Stimulated activated CD8-positive, alpha-beta memory T cell treated with anti-CD3 and anti-CD28 coated beads, Interleukin-4, amount 100 ng/mL, for 48 hours (primary cell): ENCODE measurements at regions not wholly inside any gene's neighbourhood (a gene's known extent, or its start where the extent isn't known, plus 50 kb on each side); places are given as distances from the start of the nearest gene placed in this dataset.

Experiments
- DNase-seq: peaks from one replicate; pipeline ENCODE4 v3.0.0-alpha.2; 2020

DNA sequence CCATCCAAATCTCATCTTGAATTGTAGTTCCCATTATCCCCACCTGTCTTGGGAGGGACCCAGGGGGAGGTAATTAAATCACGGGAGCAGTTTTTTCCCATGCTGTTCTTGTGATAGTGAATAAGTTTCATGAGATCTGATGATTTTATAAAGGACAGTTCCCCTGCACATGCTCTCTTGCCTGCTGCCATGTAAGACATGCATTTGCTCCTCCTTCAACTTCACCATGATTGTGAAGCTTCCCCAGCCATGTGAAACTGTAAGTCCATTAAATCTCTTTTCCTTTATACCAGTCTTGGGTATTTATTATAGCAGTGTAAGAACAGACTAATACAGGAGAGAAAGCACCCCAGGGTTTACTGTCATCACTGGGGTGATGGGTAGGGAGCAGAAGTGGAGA is 220.4 kb upstream of the NUDT4 start:
- no peak for DNase-seq

DNA sequence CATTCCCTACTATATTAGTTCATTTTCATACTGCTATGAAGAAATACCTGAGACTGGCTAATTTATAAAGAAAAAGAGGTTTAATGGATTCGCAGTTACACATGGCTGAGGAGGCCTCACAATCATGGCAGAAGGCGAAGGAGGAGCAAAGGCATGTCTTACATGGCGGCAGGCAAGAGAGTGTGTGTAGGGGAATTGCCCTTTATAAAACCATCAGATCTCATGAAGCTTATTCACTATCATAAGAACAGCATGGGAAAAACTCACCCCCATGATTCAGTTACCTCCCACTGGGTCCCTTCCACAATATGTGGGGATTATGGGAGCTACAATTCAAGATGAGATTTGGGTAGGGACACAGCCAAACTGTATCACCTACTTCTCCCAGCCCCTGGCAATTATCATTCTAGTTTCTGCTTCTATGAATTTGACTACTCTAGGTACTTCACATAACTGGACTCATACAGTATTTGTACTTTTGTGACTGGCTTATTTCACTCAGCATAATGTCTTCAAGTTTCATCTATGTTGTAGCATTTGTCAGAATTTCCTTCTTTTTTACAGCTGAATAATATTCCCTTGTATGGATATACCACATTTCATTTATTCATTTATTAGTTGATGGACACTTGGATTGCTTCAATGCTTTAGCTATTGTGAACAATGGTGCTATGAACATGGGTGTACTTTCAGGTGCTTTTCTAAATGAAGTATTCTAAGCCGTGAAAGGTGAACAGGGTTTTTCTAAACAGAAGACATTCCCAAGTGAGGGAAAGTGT is 219.5 kb upstream of the NUDT4 start:
- no peak for DNase-seq

DNA sequence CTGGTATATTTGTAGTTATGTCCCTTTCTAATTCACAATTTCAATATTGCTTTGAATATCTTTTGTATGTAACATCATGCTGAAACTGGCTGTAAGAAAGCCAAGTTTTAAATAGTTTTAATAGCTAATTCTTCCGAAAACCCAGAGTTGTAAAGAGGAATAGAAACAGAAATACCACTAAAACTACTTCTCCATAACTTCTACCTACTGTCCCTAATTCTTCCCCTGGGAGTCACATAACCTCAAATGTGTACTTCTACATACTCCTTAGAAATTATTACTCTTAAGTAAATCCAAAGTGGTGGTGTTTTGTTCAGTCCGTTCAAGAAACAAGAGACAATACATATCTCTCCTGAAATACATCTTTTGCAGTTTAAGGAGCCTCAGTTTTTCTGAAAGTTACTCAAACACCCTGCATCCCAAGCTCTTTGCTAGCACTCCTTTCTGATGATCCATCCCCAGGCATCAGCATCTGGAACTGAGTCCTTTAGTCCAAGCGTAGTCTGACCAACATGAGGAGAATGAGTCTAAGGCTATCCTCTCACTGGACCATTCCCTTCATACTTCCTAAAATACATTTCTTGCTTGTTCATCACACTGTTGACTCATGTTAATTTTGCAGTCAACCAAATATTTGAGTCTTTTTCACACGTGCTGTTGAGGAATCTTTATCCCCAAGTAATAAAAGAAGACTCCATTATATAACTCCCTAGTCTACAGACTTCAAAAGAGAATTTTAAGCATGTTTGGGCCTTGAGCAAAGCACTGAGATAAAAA is 214.3 kb upstream of the NUDT4 start:
- DNase-seq = no peak

DNA sequence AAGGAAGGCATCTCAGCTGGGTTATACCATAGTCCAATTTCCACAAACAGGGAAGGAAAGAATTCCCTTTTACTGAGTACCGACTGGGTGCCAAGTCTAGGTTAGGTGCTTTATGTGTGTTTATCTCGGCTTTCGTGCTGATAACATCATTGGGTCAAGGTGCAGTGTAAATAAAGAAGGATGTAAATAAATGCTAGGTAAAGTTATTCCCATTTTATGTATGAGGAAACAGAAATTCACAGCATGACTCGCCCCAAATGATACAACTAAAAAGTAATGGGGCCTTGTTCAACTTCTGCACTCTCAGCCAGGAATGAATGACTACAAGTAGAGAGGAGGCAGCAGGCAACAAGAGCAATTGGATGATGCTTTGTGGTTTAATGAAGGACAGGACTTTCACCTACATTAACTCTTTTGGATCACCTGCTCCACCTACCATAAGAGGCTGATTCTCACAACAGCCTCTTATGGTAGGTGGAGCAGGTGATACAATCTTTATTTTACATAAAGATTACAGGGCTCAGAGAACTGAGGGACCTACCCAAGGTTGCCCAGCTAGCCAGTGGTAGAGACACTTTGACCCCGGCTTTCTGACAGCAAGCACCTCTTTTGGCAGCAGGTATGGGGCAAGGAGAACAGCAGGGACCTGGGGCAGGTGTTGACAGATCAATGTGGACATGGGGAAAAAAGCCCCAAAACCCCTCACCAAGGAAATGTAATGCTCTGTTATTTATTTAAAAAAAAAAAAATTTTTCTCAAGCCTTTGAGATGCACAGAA is 213.4 kb upstream of the NUDT4 start:
- DNase-seq = no peak

DNA sequence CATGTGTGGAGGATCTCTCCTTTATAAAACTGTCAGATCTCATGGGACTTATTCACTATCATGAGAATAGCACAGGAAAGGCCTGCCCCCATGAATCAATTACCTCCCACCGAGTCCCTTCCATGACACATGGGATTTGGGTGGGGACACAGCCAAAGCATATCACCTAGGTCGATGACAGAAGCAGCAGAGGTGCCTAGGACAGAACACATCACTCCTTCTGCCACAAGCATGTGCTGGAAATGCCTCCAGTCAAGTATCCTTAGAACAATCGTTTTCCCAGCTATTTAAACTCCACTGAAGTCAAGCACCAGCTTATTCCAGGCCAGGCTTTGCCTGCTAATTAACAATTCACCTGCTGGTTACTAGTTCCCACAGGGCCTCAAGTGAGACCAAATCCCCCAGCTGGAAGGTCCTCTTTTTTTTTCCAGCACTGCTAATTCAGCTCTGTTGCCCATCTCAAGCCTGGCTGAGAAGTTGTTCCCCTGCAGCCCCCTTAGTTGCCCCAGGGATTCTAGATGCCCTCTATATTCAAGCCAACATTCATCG is 212.3 kb upstream of the NUDT4 start:
- DNase-seq = no peak

DNA sequence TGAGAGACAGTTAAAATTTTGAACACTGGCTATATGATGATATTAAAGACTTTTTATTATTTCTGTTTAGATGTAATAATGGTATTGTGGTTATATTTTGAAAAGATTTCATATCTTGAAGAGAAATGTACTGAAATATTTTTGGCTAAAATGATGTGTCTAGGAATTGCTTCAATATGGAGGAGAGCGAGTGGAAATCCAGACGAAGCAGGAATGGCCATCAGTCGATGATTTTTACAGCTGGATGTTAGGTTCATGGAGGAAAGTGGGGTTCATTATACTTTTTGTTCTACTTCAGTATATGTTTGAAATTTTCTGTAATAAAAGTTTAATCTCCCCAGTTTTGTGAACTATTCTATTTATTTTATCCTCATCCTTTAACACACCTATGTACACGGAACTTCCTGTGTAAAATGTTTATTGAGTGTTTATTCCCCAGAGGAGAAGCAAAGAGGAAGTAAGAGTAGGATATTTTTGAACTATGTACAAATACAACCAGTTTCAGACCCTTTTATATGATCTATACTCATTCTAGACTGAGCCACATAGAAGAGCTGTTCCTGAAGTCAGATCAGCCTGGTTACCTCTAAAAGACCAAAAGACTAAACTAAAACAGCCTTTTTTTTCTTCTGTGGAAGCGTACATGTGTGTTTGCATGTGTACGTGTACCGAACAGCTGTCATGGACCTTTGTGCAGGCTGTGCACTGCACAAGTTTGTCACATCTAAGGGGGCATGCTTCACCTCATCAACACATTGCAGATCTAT is 211.0 kb upstream of the NUDT4 start:
- DNase-seq = no peak

DNA sequence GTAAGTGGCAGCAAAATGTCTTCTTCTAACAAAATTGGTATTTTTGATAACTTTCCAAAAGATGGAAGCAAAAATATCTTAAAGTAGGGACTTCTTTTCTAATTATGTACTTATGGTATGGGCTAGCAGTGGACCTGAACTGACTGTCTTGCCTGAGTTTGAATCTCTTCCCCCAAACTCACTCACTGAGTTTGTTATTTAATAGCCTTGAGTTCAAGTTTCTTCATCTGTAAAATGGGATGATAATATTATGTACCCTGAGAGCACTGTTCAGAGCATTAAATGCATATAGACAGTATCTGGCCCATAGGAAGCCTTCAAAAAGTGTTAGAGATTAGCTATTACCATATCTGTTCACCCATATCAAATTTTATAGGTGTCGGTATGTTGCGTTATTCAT is 210.4 kb upstream of the NUDT4 start:
- no peak for DNase-seq

DNA sequence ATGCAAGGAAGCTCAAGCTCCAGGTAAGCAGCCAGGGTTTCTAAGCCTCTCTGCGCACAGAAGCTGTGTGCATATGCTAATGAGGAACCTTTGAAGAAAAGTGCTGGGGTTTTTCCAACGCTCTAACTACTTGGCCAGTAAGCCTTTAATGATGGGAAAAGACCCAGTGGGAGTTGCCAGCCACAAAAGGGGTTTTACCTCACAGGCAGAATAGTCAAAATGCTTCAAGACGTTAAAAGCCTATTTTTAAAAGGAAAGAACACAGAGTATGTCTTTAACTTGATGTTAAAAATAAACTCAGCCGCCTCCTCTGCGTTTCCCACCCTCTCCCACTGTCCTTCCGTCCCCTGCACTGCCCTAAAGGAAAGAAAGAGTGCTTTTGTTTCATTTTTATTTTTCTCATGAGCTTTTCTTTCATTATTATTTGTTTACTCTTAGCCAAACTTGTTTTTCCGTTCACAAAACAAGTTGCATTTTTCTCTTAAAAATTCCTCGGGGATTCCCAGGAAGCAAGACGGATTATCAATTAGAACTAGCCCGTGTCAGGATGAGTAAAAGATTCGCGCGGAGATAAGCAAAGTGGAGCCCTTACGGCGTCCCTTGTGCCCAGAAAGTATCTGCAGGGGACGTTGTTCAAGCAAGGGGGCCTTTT is 209.8 kb upstream of the NUDT4 start:
- no peak for DNase-seq

DNA sequence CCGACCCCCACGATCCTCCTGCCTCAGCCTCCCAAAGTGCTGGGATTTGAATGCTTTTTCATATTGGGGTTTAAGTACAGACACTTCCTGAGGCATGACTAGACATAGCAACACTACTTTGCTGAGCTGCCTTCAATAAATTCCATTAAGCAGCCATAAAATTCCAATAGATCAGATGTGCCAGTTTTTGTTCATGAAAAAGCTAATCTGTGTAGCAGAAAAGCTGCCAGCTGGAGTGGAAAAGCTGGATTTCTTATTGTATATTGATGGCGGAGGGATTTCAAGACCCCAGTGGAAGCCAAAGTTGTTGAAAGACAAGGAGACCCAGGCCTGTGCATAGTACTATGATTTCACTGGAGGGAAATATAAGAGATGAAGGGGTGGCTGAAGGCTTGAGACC is 209.0 kb upstream of the NUDT4 start:
- no peak for DNase-seq

DNA sequence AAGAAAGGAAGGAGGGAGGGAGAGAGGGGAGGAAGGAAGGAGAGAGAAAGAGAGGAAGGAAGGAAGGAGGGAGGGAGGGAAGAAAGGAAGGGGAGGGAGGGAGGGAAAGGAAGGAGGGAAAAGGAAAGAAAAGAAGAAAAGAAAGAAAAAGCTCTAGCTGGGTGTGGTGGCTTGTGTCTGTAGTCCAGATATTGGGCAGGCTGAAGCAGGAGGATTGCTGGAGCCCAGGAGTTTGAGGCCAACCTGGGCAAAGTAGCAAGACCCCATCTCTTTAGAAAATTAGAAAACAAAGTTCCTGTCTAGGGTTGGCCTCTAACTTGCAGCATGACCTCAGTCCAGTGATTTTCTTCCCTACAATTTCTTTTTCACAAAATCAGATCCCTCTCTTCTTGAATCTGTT is 208.2 kb upstream of the NUDT4 start:
- DNase-seq = no peak

DNA sequence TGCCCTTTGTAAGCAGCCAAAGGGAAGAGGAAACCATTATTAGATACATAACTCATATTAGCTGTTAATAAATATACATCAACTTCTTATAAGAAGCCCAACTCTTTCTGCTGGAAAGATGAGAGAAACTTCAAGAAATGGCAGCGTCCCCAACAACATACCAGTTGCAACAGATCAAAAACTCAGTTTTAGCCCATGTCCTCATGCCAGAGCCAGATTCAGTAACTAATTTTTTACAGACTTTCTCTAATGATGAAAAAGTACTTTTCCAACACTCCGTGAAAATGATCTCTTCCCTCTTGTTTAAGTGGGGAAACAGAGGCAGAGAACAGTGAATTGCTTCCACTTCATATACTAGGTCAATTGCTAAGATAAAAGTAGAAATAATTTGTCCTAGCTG is 206.8 kb upstream of the NUDT4 start:
- DNase-seq = no peak

DNA sequence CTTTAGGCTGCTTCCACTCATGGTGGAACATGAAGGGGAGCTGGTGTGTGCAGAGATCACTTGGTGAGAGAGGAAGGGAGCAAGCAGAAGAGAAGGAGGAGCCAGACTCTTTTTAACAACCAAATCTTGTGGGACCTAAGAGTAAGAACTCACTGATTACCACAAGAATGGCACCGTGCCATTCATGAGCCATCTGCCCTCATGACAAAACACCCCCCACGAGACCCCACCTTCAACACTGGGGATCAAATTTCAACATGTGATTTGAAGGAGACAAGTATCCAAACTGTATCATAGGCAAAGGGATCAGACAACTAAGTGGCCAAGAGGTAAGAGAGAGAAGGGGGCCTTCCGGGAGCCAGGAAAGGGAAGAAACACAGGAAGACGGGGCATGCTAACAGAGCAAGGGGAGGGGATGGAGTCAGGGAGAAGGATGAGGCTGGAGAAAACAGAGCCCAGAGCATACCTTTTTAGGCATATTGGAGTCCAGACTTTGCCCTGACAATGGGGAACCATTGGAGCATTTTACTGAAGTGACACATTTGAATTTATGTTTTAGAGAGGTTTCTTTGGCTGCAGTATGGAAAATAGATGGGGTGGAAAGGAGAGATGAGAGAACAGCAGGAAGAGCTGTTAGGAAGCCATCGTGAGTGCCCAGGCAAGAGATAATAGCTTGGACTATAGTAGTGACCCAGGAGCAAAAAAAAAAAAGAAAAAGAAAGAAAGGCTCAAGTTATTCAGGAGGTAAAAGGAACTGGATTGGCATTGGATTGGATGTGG is 204.4 kb upstream of the NUDT4 start:
- DNase-seq = no peak

DNA sequence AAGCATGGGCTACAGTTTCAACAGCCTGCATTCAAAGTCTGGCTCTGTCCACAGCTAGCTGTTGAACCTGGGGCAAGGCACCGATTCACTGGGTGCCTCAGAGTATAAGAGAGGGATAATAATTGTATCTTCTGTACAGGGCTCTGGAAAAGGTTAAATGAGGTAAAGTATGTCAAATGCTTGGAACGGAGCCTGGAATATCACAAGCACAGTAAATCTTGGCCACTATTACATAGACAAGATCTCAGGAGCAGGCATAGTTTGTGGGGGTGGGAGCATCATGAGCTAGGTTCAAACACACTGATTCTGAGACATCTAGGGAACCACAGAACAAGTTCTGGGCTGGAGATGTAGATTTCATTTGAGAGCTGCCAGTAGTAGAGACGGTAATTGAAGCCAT is 203.7 kb upstream of the NUDT4 start:
- DNase-seq = no peak

DNA sequence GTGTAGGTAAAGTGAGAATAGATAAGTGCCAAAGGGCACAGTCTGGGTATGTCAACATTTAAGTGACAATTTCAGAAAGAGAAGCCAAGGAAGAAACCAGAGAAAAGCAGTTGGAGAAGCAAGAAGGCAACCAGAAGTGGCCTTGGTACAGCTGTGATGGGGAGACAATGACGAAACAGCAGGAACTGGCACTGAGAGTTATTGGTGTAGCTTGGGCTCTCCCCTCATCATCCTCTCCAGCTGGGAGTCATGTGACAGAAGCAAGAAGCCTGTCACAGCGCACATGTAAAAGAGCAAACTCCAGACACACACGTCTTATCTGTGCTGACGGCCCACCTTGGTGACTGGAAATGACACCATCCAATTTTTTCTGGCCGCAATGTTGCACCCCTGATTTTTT is 203.3 kb upstream of the NUDT4 start:
- no peak for DNase-seq

DNA sequence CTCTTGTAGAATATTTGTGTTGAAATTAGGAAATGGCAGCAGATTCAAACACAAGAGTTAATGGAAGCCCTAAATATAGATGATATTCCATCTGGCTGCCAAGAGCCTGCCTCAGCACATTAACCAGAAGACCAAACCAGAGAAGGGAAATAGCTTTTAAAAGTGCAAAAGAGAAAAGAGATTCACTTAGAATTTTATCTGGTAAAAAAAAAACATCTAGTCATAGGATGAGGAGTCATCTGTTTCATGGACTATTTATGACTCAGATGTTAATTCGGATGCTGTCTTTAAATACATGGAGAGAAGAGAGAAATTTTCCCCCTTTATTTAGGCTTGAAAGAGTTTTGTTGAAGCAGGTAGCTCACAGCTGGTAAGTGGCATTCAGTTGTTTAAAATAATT is 201.6 kb upstream of the NUDT4 start:
- DNase-seq = no peak

DNA sequence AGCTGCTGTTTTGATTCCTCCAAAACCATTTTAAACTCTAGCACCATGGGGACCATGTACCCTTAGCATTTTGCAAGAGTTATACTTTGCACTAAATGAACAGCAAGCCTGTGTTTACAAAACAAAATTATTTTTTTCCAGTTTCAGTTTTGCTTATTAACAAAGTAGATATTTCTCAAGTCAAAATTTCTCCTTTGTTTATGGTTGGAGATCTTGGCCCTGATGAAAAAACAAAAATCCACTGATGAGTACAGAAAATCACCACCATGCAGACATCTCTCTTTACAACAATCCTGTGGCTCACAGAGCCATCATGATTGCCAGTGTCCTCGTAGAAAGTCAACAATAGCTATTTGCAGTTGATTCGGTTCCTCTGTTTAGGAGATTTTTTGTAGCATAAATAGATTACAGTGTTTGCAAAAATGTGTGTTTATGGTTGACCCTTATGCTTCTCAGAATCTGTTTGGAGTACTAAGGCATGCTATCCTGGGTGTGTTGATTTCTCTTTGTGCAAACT is 201.1 kb upstream of the NUDT4 start:
- DNase-seq = no peak

DNA sequence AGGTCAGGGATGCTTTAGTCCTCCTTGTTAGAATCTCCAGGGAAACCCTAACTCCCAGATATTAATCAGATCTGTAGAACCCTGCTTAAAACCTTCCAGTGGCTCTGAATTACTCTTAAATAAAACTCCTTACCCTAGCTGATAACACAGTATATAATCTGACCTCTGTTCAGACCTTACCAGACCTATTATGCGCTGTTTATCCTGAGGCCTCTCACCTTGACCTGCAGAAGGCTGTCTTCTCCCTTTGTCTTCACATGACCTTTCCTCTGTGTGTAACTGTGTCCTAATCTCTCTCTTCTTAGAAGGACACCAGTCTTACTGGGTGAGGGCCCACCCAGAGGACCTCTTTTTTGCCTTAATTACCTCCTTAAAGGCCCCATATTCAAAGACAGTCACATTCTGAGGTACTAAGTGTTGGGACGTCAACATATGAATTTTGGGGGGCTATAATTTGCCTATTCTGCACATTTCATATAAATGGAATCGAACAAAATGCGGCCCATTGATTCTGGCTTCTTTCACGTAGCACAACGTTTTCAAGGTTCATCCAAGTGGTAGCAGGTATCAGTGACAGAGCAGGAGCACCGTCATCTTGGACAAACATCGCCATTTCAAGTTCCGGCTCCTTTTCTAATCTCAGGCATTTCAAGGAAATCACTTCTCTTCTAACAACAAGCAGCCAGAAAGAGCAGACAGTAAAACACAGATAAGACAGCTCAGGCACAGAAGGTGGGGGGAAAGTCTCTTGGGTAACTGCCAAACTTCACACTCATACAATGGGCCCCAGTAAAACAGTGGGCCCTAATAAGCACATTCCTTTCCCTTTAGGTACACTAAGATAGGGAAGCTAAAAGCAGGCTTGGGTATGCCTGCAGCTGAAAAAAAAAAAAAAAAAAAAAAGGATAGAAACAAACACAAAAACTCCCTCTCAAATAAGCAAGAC is 200.2 kb upstream of the NUDT4 start:
- no peak for DNase-seq

DNA sequence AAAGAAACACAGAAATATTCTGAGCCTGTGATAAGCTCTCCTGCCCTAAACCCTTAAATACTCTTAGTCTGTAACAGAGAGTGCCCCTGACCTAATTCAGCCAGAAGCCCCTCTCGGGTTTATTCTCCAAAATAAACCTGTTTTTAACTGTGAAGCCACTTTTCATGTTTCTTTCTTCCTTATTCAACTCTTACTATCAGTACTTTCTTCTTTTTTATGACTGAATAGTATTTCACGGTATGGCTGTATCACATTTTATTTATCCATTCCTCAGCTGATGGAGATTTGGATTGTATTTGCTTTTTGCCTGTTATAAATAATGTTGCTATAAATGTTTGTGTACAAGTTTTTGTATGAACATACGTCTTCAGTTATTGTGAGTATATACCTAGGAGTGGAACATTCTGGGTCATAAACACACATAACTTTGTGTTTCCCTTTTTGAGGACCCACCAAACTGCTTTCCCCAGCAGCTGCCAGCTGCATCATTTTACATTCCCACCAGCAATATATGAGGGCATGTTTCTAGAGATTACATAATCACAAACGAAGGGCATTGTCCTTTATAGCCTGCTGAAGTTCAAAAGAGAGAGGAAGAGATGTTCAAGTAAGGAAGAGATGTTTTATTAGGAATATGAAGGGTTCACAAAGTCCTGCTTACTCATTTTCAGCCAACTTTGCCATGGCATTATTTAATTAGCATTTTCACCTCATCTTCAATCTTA is 199.4 kb upstream of the NUDT4 start:
- DNase-seq = no peak

DNA sequence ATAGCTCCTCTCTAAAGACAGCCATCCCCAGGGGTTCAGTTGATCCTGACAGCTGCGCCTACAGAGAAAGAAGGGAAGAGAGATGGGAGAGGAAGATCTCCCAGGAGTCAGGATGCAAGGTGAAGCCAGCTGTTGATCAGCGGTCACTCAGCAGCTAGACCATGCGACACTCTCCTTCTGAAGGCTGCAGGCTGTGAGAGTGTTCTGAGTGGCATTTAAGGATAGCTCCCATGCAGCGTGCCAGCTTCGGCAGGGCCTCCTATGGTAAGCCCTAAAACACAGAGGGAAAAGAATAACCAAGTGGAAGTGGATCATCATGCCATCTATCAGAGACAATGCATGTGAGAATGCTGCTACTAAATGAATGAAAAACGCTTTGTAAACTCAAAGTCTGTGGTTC is 197.9 kb upstream of the NUDT4 start:
- no peak for DNase-seq
